K562 (cell line): ENCODE measurements at regions not wholly inside any gene's neighbourhood (a gene's known extent, or its start where the extent isn't known, plus 50 kb on each side); places are given as distances from the start of the nearest gene placed in this dataset.

Source experiments
- ATAC-seq: fragments of 200-7000 bp; cut with Tn5 transposase; 3 replicates; pipeline ENCODE4 v1.9.1; 2020; ENCODE audit warnings: moderate library complexity
- BruUV-seq: library from RNA; stranded (reverse); fragments of 400-500 nt; replicated peaks from 2 replicates; lab custom pipeline; 2021; lab: Mats Ljungman, UMichigan
- CTCF ChIA-PET: fragments of 300-600 bp; formaldehyde crosslinking; extraction: SDS; loops from one replicate; lab custom pipeline; 2021; ENCODE audit warnings: low intra/inter-chr PET ratio; lab: Yijun Ruan, JAX
- POLR2A ChIA-PET: fragments of 300-600, 350-650 bp; sonication (Branson Sonifier 250); formaldehyde crosslinking; extraction: SDS; loops from one replicate; lab custom pipeline; 2021; ENCODE audit warnings: antibody characterized with exemption, inconsistent platforms; lab: Yijun Ruan, JAX
- DNase-seq, 4 experiments: peaks; one replicate each; pipeline versions ENCODE4 v3.0.0 to v3.0.0-alpha.2; 2011 to 2018; ENCODE audit warnings: low spot score in 3 of 4, mixed read lengths in 3 of 4; ENCODE audit errors: extremely low read depth in 1 of 4
- FAIRE-seq: peaks from 2 replicates; lab custom pipeline; 2011; peaks lifted over from hg19 to GRCh38; lab: Jason Lieb, UNC
- H2AFZ ChIP-seq: 2 replicates; pipeline ENCODE4 v1.6.0; 2011; ENCODE audit warnings: low read depth, low read length, control low read depth, inconsistent platforms
- H3K27ac ChIP-seq: fragments of 200-600 bp; 3 replicates; pipeline ENCODE4 v1.8.0; 2011; ENCODE audit warnings: low read depth, mild to moderate bottlenecking, control low read depth, inconsistent platforms, low read length, moderate library complexity, mixed read lengths; ENCODE audit errors: extremely low read depth
- H3K27me3 ChIP-seq, 2 experiments: fragments of 300-600 bp in 1 of 2; 2 replicates in 1 of 2; 3 replicates in 1 of 2; pipeline versions ENCODE4 v1.6.0 to v1.8.0; 2011; ENCODE audit warnings: inconsistent platforms in 2 of 2, low read length in 2 of 2, mild to moderate bottlenecking in 1 of 2, mixed read lengths in 1 of 2, moderate library complexity in 1 of 2; ENCODE audit not compliant: control insufficient read depth in 2 of 2, insufficient read depth in 2 of 2
- H3K36me3 ChIP-seq: fragments of 300-600 bp; 3 replicates; pipeline ENCODE4 v1.8.0; 2011; ENCODE audit warnings: mild to moderate bottlenecking, low read length, inconsistent platforms; ENCODE audit not compliant: control insufficient read depth, insufficient read depth
- H3K4me1 ChIP-seq, 2 experiments: fragments of 200-600 bp in 1 of 2; replicated peaks in 1 of 2; 2 replicates in 1 of 2; 3 replicates in 1 of 2; pipeline versions ENCODE4 v1.5.1 to v1.8.0; 2011; ENCODE audit warnings: inconsistent platforms in 2 of 2, low read length in 2 of 2, mild to moderate bottlenecking in 1 of 2, mixed read lengths in 1 of 2, moderate library complexity in 1 of 2; ENCODE audit not compliant: control insufficient read depth in 2 of 2, insufficient read depth in 2 of 2
- H3K4me2 ChIP-seq: 2 replicates; pipeline ENCODE4 v1.6.1; 2011; ENCODE audit warnings: low read length, control low read depth, inconsistent platforms, mixed read lengths; ENCODE audit not compliant: insufficient read depth
- H3K4me3 ChIP-seq: fragments of 200-600 bp; sonication (generic), shearing (Covaris generic); 2 replicates; pipeline ENCODE4 v1.5.1; 2016; ENCODE audit warnings: control low read depth, inconsistent platforms
- H3K79me2 ChIP-seq: fragments of 200-600 bp; 3 replicates; pipeline ENCODE4 v1.8.0; 2011; ENCODE audit warnings: low read length, inconsistent platforms; ENCODE audit not compliant: control insufficient read depth, insufficient read depth
- H3K9ac ChIP-seq, 2 experiments: 2 replicates each; pipeline versions ENCODE4 v1.6.0 to v1.6.1; 2011; ENCODE audit warnings: low read depth in 2 of 2, low read length in 2 of 2, control low read depth in 1 of 2, inconsistent platforms in 1 of 2, mild to moderate bottlenecking in 1 of 2, mixed read lengths in 1 of 2; ENCODE audit not compliant: insufficient read depth in 1 of 2
- H3K9me1 ChIP-seq: one replicate; pipeline ENCODE4 v1.6.0; 2011; ENCODE audit warnings: inconsistent platforms, mild to moderate bottlenecking, low read length, moderate library complexity; ENCODE audit not compliant: control insufficient read depth, insufficient read depth
- H3K9me3 ChIP-seq: replicated peaks from 2 replicates; pipeline ENCODE4 v1.5.1; 2011; ENCODE audit warnings: low read depth, low read length, inconsistent platforms; ENCODE audit not compliant: control insufficient read depth, insufficient read depth
- H4K20me1 ChIP-seq: replicated peaks from 2 replicates; pipeline ENCODE4 v1.6.1; 2011; ENCODE audit warnings: low read length, inconsistent platforms, mixed read lengths; ENCODE audit not compliant: control insufficient read depth, insufficient read depth
- ESRRB ChIP-seq: fragments of 250-450 bp; sonication (Bioruptor Pico); IDR thresholded peaks from 2 replicates; pipeline ENCODE4 v1.5.0; 2020; ENCODE audit warnings: mild to moderate bottlenecking, moderate library complexity, borderline replicate concordance
- HDGF ChIP-seq: fragments of 450-650 bp; IDR thresholded peaks from 2 replicates; pipeline ENCODE4 v1.6.1; 2016
- MAFK ChIP-seq: IDR thresholded peaks from 2 replicates; pipeline ENCODE4 v1.6.1; 2011; ENCODE audit warnings: low read length, improper control_type of control experiment
- MIER1 ChIP-seq: fragments of 450-650 bp; IDR thresholded peaks from 2 replicates; pipeline ENCODE4 v1.6.1; 2016; ENCODE audit warnings: antibody characterized with exemption, mild to moderate bottlenecking, low read depth
- SIX5 ChIP-seq, 2 experiments: IDR thresholded peaks; 2 replicates each; pipeline ENCODE4 v1.6.1; 2011; ENCODE audit warnings: low read length in 2 of 2, borderline replicate concordance in 1 of 2, low read depth in 1 of 2, mild to moderate bottlenecking in 1 of 2, moderate library complexity in 1 of 2; ENCODE audit not compliant: insufficient read depth in 1 of 2
- SRF ChIP-seq, 2 experiments: fragments of 250-450, 450-650 bp in 1 of 2; sonication (Bioruptor Pico) in 1 of 2; sonication (generic) in 1 of 2; formaldehyde crosslinking; IDR thresholded peaks; 2 replicates each; pipeline versions ENCODE4 v1.5.0 to v1.5.1; 2020 to 2022; ENCODE audit warnings: mild to moderate bottlenecking in 1 of 2, missing genetic modification reagents in 1 of 2
- SRSF9 ChIP-seq: fragments of 200-400 bp; formaldehyde crosslinking; IDR thresholded peaks from 2 replicates; pipeline ENCODE4 v1.6.1; 2017; ENCODE audit warnings: low read depth, low read length, borderline replicate concordance
- ZNF282 ChIP-seq: sonication (generic); formaldehyde crosslinking; IDR thresholded peaks from 2 replicates; pipeline ENCODE4 v1.8.1; 2023; ENCODE audit warnings: missing genetic modification reagents
- ZSCAN29 ChIP-seq: fragments of 450-650 bp; IDR thresholded peaks from 2 replicates; pipeline ENCODE4 v1.6.1; 2017
- WGBS: fragments of 100-300 bp; shearing (Covaris generic); methylation state at CpG from one replicate; pipeline ENCODE4 v1.1.6; 2016; ENCODE audit warnings: low coverage, mixed read lengths; ENCODE audit not compliant: insufficient coverage; ENCODE audit errors: missing lambda C conversion rate; 5-methylcytosine and 5-hydroxymethylcytosine counted together
- in situ Hi-C: fragments of 300-500 bp; cut with MboI; formaldehyde crosslinking; loops from 4 replicates; pipeline ENCODE4 v1.15.0; 2018; ENCODE audit warnings: inconsistent platforms, mixed read lengths
- intact Hi-C: fragments of 100-400 bp; cut with micrococcal nuclease; formaldehyde crosslinking; loops from 2 replicates; pipeline ENCODE4 v1.14.2; 2022
- TF ChIP-seq, protein P1 (sequence below): fragments of 450-650 bp; formaldehyde crosslinking; IDR thresholded peaks from 2 replicates; pipeline ENCODE4 v1.4.0; 2020; ENCODE audit warnings: mild to moderate bottlenecking
- TF ChIP-seq, protein P2 (sequence below): sonication (generic); IDR thresholded peaks from 2 replicates; pipeline ENCODE4 v1.6.1; 2016
- TF ChIP-seq, protein P3 (sequence below), 2 experiments: IDR thresholded peaks; 2 replicates each; pipeline ENCODE4 v1.6.1; 2012; ENCODE audit warnings: improper control_type of control experiment in 2 of 2, low read depth in 2 of 2, low read length in 2 of 2, borderline replicate concordance in 1 of 2
- TF ChIP-seq, protein P4 (sequence below): fragments of 250-450 bp; sonication (Bioruptor Pico); IDR thresholded peaks from 2 replicates; pipeline ENCODE4 v1.8.0; 2021; ENCODE audit warnings: borderline replicate concordance, mild to moderate bottlenecking, moderate library complexity; ENCODE audit not compliant: poor library complexity, severe bottlenecking

DNA sequence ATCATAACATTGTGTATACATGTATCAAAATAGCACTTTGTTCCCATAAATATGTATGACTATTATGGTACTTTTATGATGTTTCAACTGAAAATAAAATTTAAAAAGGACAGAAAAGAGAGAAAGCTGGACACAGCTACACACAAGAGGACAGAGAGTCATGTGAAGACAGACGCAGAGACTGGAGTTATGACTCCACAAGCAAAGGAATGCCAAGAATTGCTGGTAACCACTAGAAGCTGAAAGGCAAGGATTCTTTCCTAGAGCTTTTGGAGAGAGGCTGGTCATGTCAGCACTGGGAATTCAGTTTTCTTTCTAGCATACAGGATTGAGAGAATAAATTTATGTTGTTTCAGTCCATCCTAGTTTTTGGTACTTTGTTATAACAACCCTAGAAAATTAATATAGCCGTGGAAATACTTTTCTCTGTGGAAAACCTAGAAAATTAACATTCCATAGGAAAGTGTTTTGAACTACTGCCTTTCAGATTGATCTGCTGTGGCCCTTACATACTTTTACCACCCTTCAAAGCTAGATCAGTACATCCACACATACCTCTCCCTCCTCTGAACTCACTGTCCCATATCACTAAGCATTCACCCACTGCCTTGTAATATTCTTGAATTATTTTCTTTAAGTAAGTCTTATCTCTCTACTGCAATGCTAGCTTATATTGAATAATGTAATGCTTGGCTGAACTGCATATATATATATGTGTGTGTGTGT lies 575.3 kb downstream of the IPMK start:
- no peak overlapping the region for H3K27ac ChIP-seq
- ChIA-PET POLR2A (no interaction called here), CTCF (no interaction called here)
- H2AFZ ChIP-seq: no peak overlapping the region
- H3K4me1 ChIP-seq: no peaks in the 10 kb centered on the region
- WGBS: 0% methylated on average over 2 of the region's 2 CpGs
- BruUV-seq: no TSS peak
- FAIRE-seq (no peak), ATAC-seq (no peak), DNase-seq (no peak)
- H3K9me1 ChIP-seq: no peaks in the 10 kb centered on the region
- H3K9ac ChIP-seq: no peak overlapping the region
- no peaks in the 10 kb centered on the region for H3K36me3 ChIP-seq
- no peaks in the 10 kb centered on the region for H4K20me1 ChIP-seq
- H3K4me2 ChIP-seq: no peak overlapping the region
- H3K9me3 ChIP-seq: no peaks in the 10 kb centered on the region
- in situ Hi-C loops: no loop called here
- intact Hi-C loops: no loop called here
- no peaks in the 10 kb centered on the region for H3K79me2 ChIP-seq
- no peak overlapping the region for H3K4me3 ChIP-seq
- no peaks in the 10 kb centered on the region for H3K27me3 ChIP-seq
- no peak for TF ChIP-seq ESRRB (CRISPR knock-in tag)
- TF ChIP-seq SRSF9: no peak
- TF ChIP-seq, protein P1, sequence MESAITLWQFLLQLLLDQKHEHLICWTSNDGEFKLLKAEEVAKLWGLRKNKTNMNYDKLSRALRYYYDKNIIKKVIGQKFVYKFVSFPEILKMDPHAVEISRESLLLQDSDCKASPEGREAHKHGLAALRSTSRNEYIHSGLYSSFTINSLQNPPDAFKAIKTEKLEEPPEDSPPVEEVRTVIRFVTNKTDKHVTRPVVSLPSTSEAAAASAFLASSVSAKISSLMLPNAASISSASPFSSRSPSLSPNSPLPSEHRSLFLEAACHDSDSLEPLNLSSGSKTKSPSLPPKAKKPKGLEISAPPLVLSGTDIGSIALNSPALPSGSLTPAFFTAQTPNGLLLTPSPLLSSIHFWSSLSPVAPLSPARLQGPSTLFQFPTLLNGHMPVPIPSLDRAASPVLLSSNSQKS (CRISPR knock-in tag): no peak
- no peak for TF ChIP-seq ZSCAN29
- no peak for TF ChIP-seq HDGF
- no peak for TF ChIP-seq MIER1
- TF ChIP-seq MAFK: no peak
- TF ChIP-seq, protein P2, sequence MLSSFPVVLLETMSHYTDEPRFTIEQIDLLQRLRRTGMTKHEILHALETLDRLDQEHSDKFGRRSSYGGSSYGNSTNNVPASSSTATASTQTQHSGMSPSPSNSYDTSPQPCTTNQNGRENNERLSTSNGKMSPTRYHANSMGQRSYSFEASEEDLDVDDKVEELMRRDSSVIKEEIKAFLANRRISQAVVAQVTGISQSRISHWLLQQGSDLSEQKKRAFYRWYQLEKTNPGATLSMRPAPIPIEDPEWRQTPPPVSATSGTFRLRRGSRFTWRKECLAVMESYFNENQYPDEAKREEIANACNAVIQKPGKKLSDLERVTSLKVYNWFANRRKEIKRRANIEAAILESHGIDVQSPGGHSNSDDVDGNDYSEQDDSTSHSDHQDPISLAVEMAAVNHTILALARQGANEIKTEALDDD: no peak
- TF ChIP-seq, protein P3, sequence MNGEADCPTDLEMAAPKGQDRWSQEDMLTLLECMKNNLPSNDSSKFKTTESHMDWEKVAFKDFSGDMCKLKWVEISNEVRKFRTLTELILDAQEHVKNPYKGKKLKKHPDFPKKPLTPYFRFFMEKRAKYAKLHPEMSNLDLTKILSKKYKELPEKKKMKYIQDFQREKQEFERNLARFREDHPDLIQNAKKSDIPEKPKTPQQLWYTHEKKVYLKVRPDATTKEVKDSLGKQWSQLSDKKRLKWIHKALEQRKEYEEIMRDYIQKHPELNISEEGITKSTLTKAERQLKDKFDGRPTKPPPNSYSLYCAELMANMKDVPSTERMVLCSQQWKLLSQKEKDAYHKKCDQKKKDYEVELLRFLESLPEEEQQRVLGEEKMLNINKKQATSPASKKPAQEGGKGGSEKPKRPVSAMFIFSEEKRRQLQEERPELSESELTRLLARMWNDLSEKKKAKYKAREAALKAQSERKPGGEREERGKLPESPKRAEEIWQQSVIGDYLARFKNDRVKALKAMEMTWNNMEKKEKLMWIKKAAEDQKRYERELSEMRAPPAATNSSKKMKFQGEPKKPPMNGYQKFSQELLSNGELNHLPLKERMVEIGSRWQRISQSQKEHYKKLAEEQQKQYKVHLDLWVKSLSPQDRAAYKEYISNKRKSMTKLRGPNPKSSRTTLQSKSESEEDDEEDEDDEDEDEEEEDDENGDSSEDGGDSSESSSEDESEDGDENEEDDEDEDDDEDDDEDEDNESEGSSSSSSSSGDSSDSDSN (IDR thresholded peaks at IDR 0.05; ENCODE audit: borderline replicate concordance in 1 of 2, low read depth in 2 of 2, low read length in 2 of 2): no peak
- no peak for TF ChIP-seq ZNF282 (CRISPR knock-in tag)
- TF ChIP-seq, protein P4, sequence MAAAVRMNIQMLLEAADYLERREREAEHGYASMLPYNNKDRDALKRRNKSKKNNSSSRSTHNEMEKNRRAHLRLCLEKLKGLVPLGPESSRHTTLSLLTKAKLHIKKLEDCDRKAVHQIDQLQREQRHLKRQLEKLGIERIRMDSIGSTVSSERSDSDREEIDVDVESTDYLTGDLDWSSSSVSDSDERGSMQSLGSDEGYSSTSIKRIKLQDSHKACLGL: no peak
- TF ChIP-seq SIX5 (IDR thresholded peaks at IDR 0.05; ENCODE audit: borderline replicate concordance in 1 of 2, insufficient read depth in 1 of 2, low read depth in 1 of 2, low read length in 2 of 2): no peak
- no peak for TF ChIP-seq SRF (CRISPR knock-in tag; IDR thresholded peaks at IDR 0.05)
